ENCODE measurements at regions not wholly inside any gene's neighbourhood (a gene's known extent, or its start where the extent isn't known, plus 50 kb on each side); places are given as distances from the start of the nearest gene placed in this dataset.

DNA sequence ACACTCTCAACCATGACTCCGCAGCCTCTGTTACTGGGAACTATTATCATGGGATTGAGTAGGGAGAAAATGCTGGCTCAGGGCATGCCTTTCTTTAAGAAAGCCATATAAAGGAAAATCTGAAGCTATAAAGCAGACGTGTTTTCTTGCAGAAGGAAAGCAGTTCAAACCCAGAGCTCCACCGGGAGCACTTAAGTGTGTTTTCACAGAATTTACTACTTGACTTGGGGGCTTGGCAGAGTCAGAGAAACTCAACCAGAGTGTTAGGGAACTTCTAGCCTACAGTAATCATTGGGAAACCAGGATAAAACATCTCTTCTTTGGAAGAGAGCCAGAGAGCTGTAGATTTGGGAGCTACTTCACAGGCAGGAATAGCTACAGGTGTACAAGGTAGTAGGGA lies 283.4 kb upstream of the ADRA1B start:
- FAIRE-seq (no peak), DNase-seq (ENCODE audit: insufficient read length, low spot score) (no peak)

DNA sequence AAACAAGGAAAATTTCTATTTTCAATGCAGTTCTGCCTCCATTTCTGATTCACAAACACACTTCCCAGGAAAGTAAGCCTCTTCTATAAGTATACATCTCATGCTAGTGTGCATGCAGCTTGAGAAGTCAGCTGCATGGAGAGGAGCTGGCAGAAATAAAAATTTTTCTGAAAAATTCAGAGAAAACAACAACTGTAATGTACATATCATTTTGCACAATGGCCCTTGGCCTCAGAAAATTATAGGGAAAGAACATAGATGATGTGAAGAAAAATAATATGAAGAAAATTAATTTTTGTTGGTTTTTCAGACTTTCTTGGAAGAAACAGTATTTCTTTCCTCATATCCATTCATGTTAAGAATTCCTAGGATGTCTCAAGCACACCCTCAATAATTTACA lies 277.8 kb upstream of the ADRA1B start:
- FAIRE-seq (no peak), DNase-seq (ENCODE audit: insufficient read length, low spot score) (no peak)

DNA sequence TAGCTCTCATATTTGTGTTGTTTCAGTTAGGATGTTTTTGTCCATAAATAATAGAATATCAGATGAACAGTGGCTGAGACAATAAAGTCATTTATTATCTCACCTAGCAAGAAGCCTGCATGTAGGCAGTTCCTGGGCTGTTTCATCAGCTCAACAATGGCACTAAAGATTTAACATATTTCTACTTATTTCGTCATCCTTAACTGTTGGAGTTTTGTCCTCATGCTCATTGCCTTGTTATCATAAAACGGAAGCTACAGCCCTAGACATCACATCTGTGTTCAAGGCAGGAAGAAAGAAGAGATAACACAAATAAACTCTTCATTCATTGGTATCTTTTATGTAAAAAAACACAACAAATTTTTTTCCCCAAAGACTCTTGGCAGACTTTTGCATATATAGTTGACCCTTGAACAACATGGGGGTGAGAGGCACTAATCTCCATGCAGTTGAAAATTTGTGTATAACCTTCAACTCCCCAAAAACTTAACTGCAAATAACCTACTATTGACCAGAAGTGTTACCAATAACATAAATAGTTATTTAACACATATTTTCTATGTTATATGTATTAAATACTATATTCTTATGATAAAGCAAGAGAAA lies 277.2 kb upstream of the ADRA1B start:
- FAIRE-seq: no peak
- DNase-seq (ENCODE audit: insufficient read length, low spot score): no peak

DNA sequence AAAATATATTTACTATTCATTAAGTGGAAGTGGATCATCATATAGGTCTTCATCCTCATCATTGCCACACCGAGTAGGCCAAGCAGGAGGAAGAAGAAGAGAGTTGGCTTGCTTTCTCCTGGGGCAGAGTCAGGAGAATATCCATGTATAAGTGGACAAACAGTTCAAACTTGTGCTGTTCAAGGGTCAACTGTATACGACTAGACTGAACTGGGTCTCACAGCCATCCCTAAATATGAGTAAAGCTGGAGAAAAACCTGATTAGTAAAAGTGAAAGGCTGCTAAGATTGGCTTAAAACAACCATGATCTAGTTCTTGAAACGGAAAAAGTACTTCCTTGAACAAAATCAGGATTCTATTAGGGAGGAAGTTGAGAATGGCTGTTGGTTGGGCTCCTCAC lies 276.7 kb upstream of the ADRA1B start:
- FAIRE-seq (no peak), DNase-seq (ENCODE audit: insufficient read length, low spot score) (no peak)

DNA sequence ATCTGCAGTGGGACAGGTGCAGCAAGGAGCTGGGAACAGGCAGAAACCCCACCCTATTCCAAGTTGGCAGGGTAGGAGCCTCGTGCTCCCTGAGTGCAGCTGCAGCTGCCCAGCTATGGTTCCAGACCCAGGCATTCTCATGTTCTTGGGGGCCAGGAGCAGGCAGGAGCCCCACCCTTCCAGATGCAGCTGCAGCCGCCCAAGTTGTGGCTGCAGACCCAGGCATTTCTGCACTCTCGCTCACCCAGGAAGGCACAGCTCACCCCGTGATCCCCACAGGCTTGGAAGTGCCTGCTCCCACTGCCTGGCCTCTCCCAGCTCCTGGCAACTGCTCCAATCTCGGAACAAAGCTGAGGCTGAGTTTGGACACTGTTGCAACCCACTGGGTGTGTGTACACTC lies 275.8 kb upstream of the ADRA1B start:
- no peak for FAIRE-seq
- DNase-seq (ENCODE audit: insufficient read length, low spot score): no peak

DNA sequence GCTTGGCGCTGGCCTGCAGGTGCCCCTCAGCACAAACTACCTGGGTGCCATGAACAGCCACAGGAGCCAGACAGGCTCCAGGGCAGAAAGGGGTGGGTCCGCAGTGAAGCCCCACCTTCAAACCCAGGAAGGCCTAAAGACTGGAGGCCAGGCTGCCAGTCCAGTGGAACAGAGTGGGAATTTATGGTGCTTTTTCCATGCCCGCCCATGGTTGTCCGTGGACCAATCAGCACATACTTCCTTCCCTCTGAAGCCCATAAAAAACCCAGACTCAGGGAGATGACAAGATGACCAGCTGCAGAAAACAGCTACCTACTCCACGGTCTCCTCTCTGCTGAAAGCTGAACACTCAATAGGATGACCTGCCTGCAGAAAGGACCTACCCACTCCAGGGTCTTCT lies 275.4 kb upstream of the ADRA1B start:
- DNase-seq (ENCODE audit: insufficient read length, low spot score) (no peak), FAIRE-seq (no peak)

DNA sequence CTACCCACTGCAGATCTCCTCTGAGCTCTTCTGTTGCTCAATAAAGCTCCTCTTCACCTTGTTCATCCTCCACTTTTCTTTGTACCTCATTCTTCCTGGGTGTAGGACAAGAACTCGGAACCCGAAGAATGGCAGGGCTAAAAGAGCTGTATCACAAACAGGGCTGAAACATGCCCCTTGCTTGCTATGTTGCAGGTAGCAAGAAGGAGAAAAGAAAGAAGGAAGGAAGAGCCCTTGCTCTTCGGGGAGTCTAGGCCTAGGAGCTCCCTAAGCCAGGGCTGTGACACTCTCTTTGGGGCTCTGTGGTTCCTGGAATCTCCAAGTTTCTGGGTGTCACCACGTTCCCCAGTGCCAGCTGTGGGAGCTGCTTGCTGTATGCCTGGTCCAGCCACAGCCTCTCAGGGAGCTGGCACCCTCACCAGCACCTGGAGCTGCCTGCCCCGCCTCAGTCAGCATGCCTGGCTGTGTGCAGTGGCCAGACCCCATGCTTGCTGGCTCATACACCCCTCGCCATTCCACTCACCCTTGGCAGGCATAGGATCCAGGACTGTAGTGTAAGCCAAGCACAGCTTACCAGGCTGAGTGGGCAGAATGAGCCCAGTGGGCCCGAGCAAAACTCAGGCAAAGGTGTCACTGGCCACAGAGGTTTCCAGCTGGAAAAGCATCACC lies 274.8 kb upstream of the ADRA1B start:
- FAIRE-seq: no peak

DNA sequence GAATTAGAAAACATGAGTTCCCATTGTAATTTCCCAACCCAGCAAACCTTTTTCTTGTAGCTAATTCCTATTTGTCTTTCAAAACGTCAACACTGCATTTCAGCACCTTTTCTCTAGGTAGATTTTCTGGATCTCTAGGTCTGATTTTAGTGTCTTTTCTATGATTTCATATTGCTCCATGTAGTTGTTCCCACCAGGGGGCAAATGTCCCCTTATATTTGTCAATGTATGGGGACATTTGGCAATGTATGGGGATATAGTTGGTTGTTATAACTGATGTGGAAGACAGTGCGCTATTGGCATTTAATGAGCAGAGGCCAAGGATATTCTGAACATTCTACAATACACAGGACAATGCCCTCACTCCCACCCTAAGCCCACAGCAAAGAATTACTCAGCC lies 273.9 kb upstream of the ADRA1B start:
- DNase-seq (ENCODE audit: insufficient read length, low spot score) (no peak), FAIRE-seq (no peak)

More for the DNA sequence above, 274.8 kb upstream of the ADRA1B start:
- no peak for DNase-seq (ENCODE audit: insufficient read length, low spot score)

DNA sequence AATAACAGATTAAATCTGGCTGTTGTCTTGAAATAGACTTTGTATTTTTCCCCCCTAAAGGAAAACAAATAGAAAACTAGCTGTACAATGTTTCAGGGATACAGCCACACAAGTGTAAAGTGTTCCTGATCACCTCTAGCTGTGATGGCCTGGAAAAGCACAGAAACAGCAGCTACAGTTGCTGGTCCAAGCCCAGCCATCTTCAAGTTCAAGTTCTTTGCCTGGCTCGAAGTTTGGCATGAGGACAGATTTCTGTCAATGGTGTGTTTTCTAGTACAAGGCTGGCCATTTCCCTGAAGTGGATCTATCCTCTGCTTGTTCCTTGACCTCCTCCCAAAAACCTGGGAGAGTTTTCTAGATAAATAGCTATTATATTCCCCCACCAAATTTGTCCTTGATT lies 272.2 kb upstream of the ADRA1B start:
- no peak for FAIRE-seq

DNA sequence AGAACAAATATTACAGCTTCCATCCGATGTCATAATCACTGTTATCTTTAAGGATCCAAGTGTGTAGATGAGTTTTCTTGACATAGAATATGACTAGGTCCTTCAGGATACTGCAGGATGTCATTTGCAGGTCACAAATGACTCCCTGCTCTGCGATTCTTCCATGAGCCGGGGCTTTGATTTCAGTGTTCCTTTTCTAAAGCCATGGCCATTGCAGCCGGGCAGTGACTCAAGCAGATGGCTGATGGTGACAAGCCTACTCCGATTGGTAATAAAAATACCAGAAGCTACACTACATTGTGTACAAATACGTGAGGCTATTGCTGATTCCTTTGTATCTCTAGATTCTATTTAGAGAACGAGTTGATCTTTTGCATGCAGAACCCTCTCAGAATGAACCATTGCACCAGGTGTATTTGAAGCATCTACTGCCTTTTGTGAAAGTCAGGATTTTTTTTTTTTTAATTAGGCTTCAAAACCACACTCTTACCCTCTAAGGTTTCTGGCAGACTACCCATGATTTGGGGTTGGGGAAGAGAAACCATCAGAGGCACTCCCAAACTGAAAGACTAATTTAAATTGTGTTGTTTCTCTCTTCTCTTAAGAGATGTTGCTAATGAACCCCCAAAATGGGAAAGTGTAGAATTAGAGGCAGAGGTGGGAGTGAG lies 271.0 kb upstream of the ADRA1B start:
- FAIRE-seq (no peak), DNase-seq (ENCODE audit: insufficient read length, low spot score) (no peak)

More for the DNA sequence above, 272.2 kb upstream of the ADRA1B start:
- no peak for DNase-seq (ENCODE audit: insufficient read length, low spot score)

DNA sequence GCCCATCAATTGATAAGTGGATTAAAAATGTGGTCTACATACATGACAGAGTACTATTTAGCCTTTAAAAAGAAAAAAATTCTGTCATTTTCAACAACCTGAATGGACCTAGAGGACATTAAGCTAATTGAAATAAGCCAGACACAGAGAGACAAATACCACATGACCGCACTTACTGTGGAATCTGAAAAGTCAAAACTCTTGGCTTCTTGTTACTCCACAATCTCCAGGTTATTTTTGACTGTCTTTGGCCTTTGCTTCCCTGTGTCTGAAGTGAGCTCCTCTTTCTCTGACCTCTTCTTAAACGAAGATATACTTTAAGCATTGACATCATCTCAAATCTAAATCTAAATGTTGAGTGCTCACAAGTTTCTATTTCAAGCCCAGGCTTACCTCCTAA lies 265.5 kb upstream of the ADRA1B start:
- no peak for FAIRE-seq
- DNase-seq (ENCODE audit: insufficient read length, low spot score): no peak

DNA sequence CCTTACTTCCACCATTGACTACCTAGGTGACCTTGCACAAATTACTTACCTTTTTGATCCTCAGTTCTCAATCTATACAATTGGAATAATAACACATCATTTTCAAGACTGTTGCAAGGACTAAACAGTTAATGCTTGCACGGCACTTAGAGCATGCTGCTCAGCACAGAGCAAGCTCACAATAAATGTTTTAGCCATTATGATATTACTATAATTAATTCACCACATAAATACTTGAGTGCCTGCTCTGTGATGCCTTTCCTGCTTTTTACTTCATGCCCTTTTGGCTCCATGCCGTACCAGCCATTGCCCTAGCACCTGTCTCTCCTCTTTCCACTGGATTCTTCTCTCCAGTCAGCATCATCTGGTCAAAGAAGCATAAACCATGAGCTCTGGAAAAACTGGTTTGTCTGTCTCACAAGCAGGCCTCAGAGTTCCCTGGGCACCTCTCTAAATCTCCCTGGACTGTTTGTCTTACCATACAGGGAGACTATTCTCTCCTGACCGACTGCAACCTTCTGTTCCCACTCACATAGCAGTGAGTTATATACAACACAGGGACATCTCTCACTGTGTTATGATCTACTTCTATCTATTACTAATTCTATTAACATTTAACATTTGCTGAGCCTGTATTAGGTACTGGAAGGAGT lies 260.4 kb upstream of the ADRA1B start:
- DNase-seq (ENCODE audit: insufficient read length, low spot score) (no peak), FAIRE-seq (no peak)

DNA sequence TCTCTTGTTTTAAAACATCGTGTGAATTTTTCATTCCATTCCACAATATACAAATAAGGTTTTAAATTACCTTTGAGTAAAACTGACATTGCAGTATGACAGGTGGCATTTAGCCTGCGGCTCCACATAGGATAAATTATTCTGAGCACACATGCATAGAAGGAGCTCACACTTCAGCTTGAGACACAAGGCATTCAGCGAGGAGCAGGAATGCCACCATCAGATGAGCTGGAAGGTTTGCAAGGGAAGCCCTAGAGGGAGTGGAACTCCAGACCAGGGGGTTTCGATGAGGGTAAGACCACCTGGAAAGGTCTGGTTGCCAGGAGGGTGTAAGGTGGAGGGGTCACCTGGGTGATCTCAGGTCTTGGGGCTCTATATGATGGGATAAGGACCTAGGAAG lies 259.0 kb upstream of the ADRA1B start:
- no peak for DNase-seq (ENCODE audit: insufficient read length, low spot score)
- no peak for FAIRE-seq

DNA sequence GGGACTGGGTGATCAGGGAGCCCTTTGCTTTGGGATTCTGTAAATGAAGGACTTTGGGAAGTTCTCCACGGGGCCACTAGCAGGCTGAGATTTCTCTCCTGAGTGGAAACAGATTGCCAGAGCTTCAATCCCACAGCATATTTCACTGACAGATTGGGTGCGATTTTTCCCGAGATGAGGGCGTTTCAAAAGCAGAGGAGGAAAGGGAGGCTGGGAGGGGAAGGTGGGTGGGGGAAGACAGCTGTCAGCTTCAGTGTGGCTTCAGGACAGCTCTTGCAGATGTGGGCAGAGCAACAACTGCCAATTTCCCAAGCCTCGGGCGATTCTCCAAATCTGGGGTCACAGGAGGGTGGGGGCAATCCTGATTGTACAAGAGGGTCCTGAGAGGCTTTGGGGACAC lies 258.5 kb upstream of the ADRA1B start:
- DNase-seq (ENCODE audit: insufficient read length, low spot score): no peak
- no peak for FAIRE-seq

DNA sequence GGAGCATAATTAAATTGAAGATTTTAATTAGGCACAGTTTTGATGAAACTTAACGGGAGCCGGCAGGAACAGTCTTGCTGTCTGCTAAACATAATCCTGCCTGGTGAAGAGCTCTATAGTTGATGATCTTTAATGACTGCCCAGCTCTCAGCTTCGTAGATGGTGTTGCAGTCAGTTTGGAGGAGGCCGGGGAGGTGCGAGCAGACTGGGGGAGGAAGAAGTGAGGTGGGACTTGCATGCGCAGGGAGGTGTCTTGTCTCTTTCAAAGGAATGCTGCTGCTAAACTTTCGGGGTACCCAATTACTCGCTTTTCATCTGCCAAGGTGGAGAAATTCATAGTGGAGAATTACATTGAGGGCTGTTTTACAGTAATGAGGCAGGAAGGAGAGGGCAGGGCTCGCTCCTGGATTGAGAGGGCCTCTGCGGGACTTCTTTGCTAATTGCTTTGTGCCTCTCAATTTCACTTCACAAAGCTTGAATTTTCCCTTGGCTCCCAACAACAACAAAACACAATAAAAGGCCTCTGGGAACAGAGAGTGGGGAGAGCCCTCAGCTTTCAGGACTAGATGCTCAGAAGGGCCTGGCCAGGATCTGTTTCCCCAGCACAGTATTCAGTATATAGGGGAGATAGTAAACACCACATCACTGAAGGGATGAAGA lies 257.9 kb upstream of the ADRA1B start:
- FAIRE-seq: no peak
- no peak for DNase-seq (ENCODE audit: insufficient read length, low spot score)

DNA sequence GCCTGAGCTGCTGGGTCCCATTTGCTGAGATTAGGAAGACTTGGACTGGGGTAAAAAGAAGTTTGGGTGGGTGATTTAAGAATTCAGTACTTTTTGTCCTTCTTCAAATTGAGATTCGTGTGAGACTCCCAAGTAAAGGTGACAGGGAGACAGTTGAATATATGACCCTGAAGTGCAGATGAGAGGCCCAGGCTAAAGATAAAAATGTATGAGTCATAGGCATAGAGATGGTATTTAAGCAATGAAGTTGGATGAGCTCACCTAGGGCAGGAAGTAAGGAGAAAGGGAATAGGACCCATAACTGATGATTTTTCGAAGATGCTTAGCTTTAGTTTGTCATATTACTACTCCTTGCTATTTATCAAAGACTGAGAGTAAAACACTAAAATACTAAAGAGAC lies 255.9 kb upstream of the ADRA1B start:
- FAIRE-seq: no peak

DNA sequence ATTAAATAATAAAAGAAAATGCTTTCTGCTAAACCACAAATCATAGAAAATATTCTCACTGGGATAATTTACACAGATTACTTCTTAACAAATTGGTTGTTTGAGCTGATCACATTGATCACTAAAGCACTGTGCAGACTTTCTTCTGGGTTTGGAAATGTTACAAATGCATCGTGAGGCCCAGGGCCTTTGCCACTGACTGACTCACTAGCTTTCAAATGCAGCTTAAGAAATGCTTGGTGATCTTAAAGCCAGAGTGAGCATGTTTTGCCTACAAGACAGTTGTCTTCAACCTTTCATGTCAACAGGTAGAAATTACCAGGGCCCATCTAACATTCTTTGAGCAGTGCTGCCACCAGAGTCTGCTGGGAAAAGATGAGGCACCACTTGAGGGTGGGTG lies 252.3 kb upstream of the ADRA1B start:
- DNase-seq (ENCODE audit: insufficient read length, low spot score) (no peak), FAIRE-seq (no peak)

More for the DNA sequence above, 255.9 kb upstream of the ADRA1B start:
- no peak for DNase-seq (ENCODE audit: insufficient read length, low spot score)

DNA sequence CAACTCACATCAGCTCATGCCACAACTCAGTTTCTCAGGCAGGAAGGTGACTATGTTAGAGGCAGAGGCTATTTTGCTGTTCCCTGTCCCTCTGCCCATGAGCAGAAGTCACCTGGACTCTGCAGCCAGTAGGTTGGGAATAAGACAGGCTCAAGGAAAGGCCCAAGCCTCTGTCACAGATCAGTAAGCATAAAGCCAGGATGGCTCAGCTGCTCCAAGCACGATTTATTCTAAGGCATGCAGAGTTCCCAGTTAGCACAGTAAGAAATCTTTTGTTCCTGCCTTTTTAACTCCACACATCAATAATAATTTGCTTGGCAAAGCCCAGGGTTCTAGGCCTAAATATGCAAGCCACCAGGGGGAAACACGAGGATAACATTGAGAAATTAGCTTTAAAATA lies 249.0 kb upstream of the ADRA1B start:
- FAIRE-seq (no peak), DNase-seq (ENCODE audit: insufficient read length, low spot score) (no peak)

DNA sequence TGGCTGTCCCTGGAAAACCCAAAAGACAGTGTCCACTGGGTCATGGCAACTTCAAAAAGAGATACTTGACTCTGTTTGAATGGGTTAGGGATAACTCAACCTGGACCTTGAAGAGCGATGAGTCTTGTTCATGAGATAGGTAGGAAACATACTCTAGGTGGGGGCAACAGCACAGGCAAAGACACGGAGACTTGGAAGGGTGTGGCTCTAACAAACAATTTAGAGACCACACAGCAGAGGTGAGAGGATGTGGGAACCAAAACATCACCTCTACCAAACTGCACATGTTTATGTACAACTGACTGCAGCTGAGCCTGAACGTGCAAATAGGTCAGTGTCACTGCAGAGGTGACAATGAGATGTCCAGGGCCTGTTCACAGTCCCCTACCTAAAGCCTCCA lies 247.7 kb upstream of the ADRA1B start:
- FAIRE-seq: no peak
- DNase-seq (ENCODE audit: insufficient read length, low spot score): no peak

DNA sequence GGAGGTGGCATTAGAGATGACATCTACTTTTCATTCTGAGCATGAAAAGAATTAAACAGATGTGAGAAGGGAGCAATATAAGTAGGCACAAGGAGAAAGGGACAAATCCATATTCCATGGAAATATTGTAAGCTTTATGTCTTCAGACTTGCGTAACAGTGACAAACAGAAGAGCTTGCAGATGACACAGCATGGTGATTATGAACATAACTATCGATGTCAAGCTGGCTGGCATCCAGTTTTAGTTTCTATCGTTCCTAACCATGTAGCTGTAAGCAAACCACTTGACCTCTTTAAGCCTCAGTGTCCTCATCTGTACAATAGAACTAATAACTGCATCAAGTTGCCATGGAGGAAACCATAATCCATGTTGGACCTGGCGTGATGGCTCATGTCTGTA lies 246.7 kb upstream of the ADRA1B start:
- DNase-seq (ENCODE audit: insufficient read length, low spot score) (no peak), FAIRE-seq (no peak)

DNA sequence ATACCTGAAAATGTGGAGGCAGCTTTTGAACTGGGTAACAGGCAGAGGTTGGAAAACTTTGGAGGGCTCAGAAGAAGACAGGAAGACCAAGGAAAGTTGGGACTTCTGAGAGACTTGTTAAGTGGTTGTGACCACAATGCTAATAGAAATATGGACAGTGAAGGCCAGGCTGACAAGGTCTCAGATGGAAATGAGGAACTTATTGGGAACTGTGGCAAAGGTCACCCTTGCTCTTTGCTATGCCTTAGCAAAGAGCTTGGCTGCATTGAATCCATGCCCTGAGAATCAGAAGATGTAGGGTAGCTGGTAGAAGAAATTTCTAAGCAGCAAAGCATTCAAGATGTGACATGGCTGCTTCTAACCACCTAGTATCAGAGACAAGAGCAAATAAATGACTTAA lies 244.4 kb upstream of the ADRA1B start:
- FAIRE-seq (no peak), DNase-seq (ENCODE audit: insufficient read length, low spot score) (no peak)

Data from GM19239 (cell line).